GM13977 (cell line): ENCODE measurements at regions not wholly inside any gene's neighbourhood (a gene's known extent, or its start where the extent isn't known, plus 50 kb on each side); places are given as distances from the start of the nearest gene placed in this dataset.

Source experiments
- DNase-seq: peaks from one replicate; pipeline ENCODE4 v3.0.0; 2012; ENCODE audit warnings: low spot score
- CTCF ChIP-seq: IDR thresholded peaks from 2 replicates; pipeline ENCODE4 v1.5.1; 2012; ENCODE audit warnings: mild to moderate bottlenecking, control low read depth; ENCODE audit not compliant: insufficient read depth; ENCODE audit errors: extremely low read depth, missing control alignments
- in situ Hi-C: fragments of 300-500 bp; cut with MboI; formaldehyde crosslinking; loops from one replicate; pipeline ENCODE4 v1.12.0; 2022; ENCODE audit warnings: low sequenced_read_pairs, low pct_unique_long_range_greater_than_20kb, mixed read lengths, inconsistent platforms; ENCODE audit not compliant: unreplicated experiment

GRCh38 chr5:142222225-142222865 is 102.5 kb downstream of the SPRY4 start:
- in situ Hi-C loops, result no loop called here
- no peak for TF ChIP-seq CTCF
- DNase-seq, result no peak

DNA sequence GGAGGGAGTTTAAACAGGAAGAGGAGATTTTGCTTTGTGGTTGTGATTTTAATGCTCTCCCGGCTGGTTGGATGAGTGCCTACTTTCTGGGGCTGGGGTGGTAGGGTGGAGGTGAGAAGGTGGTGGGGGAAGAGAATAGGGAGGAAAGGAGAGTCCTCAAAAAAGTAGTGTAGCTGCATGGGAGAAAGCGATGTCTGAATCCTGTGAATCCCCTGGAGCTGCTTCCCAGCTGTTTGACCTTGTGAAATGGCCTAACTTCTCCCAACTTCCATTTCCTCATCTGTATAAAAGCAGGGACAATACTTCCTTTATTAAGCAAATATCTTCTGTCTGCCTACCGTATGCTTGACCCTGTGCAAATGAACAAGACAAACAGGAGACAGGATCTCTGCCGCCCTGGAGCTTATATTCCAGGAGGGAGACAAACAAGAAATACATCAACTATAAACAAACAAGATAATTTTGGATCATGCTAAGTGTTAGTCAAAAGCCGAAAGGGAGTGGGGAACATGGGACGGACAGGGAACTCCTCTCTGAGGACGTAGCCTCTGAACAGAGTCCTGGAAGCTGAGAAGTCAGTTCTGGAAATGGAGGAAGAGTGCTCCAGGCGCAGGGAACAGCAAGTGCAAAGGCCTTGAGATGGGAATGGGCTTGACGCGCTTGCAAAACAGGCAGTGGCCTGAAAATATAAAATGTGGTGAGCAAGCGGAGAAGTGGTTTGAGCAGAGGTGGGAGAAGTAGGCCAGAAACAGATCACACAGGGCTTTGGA is 103.5 kb downstream of the SPRY4 start:
- in situ Hi-C loops, result no loop called here

GRCh38 chr5:142219146-142219545 is 105.7 kb downstream of the SPRY4 start:
- TF ChIP-seq CTCF, result no peak
- in situ Hi-C loops, result no loop called here
- DNase-seq, result no peak

More for the DNA sequence above, 103.5 kb downstream of the SPRY4 start:
- TF ChIP-seq CTCF, result no peak
- DNase-seq, result no peak

DNA sequence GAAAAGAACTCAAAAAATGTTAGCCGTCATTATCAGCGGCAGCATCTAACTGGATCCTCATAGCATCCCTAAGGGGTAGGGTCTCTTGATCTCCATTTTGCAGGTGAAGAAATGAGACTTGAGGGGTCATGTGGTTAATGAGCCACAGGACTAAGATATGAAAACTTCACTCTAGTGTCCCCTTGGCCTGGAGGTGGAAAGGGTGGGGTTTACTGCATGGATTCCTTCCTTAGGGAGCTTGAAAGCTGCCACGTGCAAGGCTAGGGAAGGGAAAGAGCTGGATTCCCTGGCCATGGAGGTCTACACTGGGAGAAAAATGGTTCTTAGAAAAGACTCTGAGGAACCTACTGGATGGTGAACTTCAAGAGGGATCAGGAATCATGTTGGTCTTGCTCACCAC is 107.9 kb downstream of the SPRY4 start:
- in situ Hi-C loops, result no loop called here
- no peak for TF ChIP-seq CTCF
- DNase-seq, result no peak

GRCh38 chr5:142215915-142216681 is 107.5 kb downstream of the NDFIP1 start:
- no peak for DNase-seq
- TF ChIP-seq CTCF, result no peak
- in situ Hi-C loops, result no loop called here

GRCh38 chr5:142213077-142213476 is 104.5 kb downstream of the NDFIP1 start:
- in situ Hi-C loops, result no loop called here
- DNase-seq, result no peak
- no peak for TF ChIP-seq CTCF
